PC-3 (cell line): ENCODE measurements at regions not wholly inside any gene's neighbourhood (a gene's known extent, or its start where the extent isn't known, plus 50 kb on each side); places are given as distances from the start of the nearest gene placed in this dataset.

Experiments used
- ATAC-seq: fragments of 200-7000 bp; cut with Tn5 transposase; 2 replicates; pipeline ENCODE4 v1.9.1; 2020; ENCODE audit warnings: mild to moderate bottlenecking, moderate library complexity
- BruUV-seq: library from RNA; stranded (reverse); fragments of 400-500 nt; replicated peaks from 2 replicates; lab custom pipeline; 2021; lab: Mats Ljungman, UMichigan
- CTCF ChIA-PET: fragments of 300-600 bp; sonication (Branson Sonifier 250); formaldehyde crosslinking; loops from one replicate; lab custom pipeline; 2022; ENCODE audit warnings: antibody characterized with exemption; lab: Charles Lee
- POLR2A ChIA-PET: fragments of 300-600 bp; sonication (Branson Sonifier 250); formaldehyde crosslinking; loops from one replicate; lab custom pipeline; 2022; ENCODE audit warnings: antibody characterized with exemption; ENCODE audit not compliant: unreplicated experiment; lab: Charles Lee
- DNase-seq: peaks from one replicate; pipeline ENCODE4 v3.0.0-alpha.2; 2015
- H2AFZ ChIP-seq: fragments of 300-600 bp; sonication (generic); 2 replicates; pipeline ENCODE4 v1.6.0; 2016; ENCODE audit warnings: antibody characterized with exemption, low read length
- H3F3A ChIP-seq: fragments of 300-600 bp; sonication (generic); one replicate; pipeline ENCODE4 v1.6.0; 2017; ENCODE audit warnings: antibody characterized with exemption, low read length, control low read depth, mild to moderate bottlenecking; ENCODE audit not compliant: unreplicated experiment
- H3K27ac ChIP-seq: fragments of 300-600 bp; sonication (generic); 2 replicates; pipeline ENCODE4 v1.5.1; 2016; ENCODE audit warnings: mild to moderate bottlenecking, low read length
- H3K27me3 ChIP-seq: fragments of 300-600 bp; sonication (generic); 2 replicates; pipeline ENCODE4 v1.6.1; 2016; ENCODE audit warnings: low read length, mixed read lengths
- H3K36me3 ChIP-seq: fragments of 300-600 bp; sonication (generic); 2 replicates; pipeline ENCODE4 v1.6.1; 2016; ENCODE audit warnings: low read depth, mixed run types, low read length, mixed read lengths
- H3K4me1 ChIP-seq: fragments of 300-600 bp; sonication (generic); 2 replicates; pipeline ENCODE4 v1.5.1; 2016; ENCODE audit warnings: low read length; ENCODE audit not compliant: insufficient read depth
- H3K4me2 ChIP-seq: fragments of 300-600 bp; sonication (generic); 2 replicates; pipeline ENCODE4 v1.6.0; 2016; ENCODE audit warnings: low read length
- H3K4me3 ChIP-seq: fragments of 300-600 bp; sonication (generic); 2 replicates; pipeline ENCODE4 v1.5.1; 2016; ENCODE audit warnings: mild to moderate bottlenecking, low read length, mixed read lengths
- H3K79me2 ChIP-seq: fragments of 300-600 bp; sonication (generic); 2 replicates; pipeline ENCODE4 v1.6.1; 2017; ENCODE audit warnings: low read length, mixed read lengths
- H3K9ac ChIP-seq: fragments of 300-600 bp; sonication (generic); 2 replicates; pipeline ENCODE4 v1.6.0; 2016; ENCODE audit warnings: mild to moderate bottlenecking, low read length
- H3K9me2 ChIP-seq: fragments of 300-600 bp; sonication (generic); replicated peaks from 2 replicates; pipeline ENCODE4 v1.6.1; 2016; ENCODE audit warnings: mixed run types, low read length, mixed read lengths
- H3K9me3 ChIP-seq: fragments of 300-600 bp; sonication (generic); 2 replicates; pipeline ENCODE4 v1.6.1; 2016; ENCODE audit warnings: low read length, mixed read lengths
- H4K20me1 ChIP-seq: fragments of 300-600 bp; sonication (generic); 2 replicates; pipeline ENCODE4 v1.6.1; 2016; ENCODE audit warnings: low read length, mixed read lengths
- EZH2 ChIP-seq: fragments of 300-600 bp; sonication (generic); IDR thresholded peaks from one replicate; pipeline ENCODE4 v1.6.1; 2017; ENCODE audit warnings: antibody characterized with exemption, mild to moderate bottlenecking, low read length; ENCODE audit not compliant: unreplicated experiment
- EZH2phosphoT487 ChIP-seq: fragments of 300-600 bp; sonication (generic); IDR thresholded peaks from 2 replicates; pipeline ENCODE4 v1.6.1; 2018; ENCODE audit warnings: mild to moderate bottlenecking, antibody characterized with exemption, low read length, borderline replicate concordance
- intact Hi-C: fragments of 100-400 bp; cut with micrococcal nuclease; formaldehyde crosslinking; loops from 2 replicates; pipeline ENCODE4 v1.9.0; 2023
- TF ChIP-seq, protein P1 (sequence below): fragments of 300-600 bp; sonication (generic); conservative IDR thresholded peaks from 2 replicates; pipeline ENCODE4 v1.5.1; 2017; ENCODE audit warnings: antibody characterized with exemption, low read depth, mild to moderate bottlenecking, low read length

DNA sequence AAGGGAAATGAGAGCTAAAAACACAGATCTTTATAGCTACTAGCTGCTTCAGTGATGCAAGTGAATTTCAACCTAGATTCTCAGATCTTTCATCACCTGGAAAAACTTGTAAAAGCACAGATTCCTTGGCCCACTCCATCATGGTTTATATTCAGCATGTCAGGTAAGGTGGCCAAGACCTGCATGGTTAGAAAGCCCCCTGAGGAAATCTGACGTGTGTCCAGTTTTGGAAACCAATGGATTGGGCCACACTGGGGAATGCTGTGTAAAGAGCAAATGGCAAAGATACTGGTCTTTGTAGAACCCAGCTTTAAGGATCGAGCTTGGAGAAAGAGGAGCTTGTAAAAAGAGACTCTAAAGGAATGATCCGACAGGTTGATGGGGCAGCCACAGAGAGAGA lies 397.0 kb upstream of the ARRDC4 start:
- Histone ChIP-seq H3K4me3 (no peak overlapping the region), H3K27me3 (no peaks in the 10 kb centered on the region), H2AFZ (no peak overlapping the region), H3K9ac (no peak overlapping the region), H3K4me1 (no peaks in the 10 kb centered on the region), H3K27ac (no peak overlapping the region), H3K9me3 (no peaks in the 10 kb centered on the region), H3K79me2 (no peaks in the 10 kb centered on the region), H3K4me2 (no peak overlapping the region), H3K36me3 (no peaks in the 10 kb centered on the region), H4K20me1 (no peaks in the 10 kb centered on the region), H3K9me2 (no peaks in the 10 kb centered on the region), H3F3A (no peaks in the 10 kb centered on the region)
- DNase-seq: no peak
- BruUV-seq: no TSS peak
- intact Hi-C loops: no loop called here
- TF ChIP-seq EZH2: no peak
- no peak for TF ChIP-seq EZH2phosphoT487
- TF ChIP-seq, protein P1, sequence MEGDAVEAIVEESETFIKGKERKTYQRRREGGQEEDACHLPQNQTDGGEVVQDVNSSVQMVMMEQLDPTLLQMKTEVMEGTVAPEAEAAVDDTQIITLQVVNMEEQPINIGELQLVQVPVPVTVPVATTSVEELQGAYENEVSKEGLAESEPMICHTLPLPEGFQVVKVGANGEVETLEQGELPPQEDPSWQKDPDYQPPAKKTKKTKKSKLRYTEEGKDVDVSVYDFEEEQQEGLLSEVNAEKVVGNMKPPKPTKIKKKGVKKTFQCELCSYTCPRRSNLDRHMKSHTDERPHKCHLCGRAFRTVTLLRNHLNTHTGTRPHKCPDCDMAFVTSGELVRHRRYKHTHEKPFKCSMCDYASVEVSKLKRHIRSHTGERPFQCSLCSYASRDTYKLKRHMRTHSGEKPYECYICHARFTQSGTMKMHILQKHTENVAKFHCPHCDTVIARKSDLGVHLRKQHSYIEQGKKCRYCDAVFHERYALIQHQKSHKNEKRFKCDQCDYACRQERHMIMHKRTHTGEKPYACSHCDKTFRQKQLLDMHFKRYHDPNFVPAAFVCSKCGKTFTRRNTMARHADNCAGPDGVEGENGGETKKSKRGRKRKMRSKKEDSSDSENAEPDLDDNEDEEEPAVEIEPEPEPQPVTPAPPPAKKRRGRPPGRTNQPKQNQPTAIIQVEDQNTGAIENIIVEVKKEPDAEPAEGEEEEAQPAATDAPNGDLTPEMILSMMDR: no peak
- ChIA-PET CTCF (no interaction called here), POLR2A (no interaction called here)
- ATAC-seq: no peak

DNA sequence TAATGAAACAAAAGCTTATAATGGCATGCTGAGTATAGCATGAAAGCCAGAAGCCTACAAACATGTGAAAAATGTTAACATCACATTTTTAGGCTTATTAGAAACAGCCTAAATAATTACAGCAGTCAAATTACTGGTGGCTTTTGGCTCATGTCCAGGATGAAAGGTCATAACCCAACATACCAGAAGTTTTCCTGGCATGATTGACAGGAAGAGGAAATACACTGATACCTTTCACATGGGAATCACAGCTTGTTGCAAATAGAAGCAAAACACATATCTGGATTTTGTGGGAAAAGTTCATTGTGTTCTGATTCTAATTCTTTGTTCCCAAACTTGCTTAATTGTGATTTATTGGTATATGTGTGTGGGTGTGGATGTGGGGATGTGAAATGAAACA lies 393.5 kb upstream of the ARRDC4 start:
- Histone ChIP-seq H3K27ac (no peak overlapping the region), H3K9me3 (no peaks in the 10 kb centered on the region), H3K36me3 (no peaks in the 10 kb centered on the region), H3K27me3 (no peaks in the 10 kb centered on the region), H3F3A (no peaks in the 10 kb centered on the region), H2AFZ (no peak overlapping the region), H3K9me2 (no peaks in the 10 kb centered on the region), H3K9ac (no peak overlapping the region), H3K4me1 (no peaks in the 10 kb centered on the region), H3K4me3 (no peak overlapping the region), H3K4me2 (no peak overlapping the region), H4K20me1 (no peaks in the 10 kb centered on the region), H3K79me2 (no peaks in the 10 kb centered on the region)
- POLR2A ChIA-PET: no interaction called here
- BruUV-seq: no TSS peak
- ATAC-seq (no peak), DNase-seq (no peak)
- TF ChIP-seq EZH2 (no peak), EZH2phosphoT487 (no peak)
- TF ChIP-seq, protein P1: no peak
- intact Hi-C loops: no loop called here
- CTCF ChIA-PET: no interaction called here

DNA sequence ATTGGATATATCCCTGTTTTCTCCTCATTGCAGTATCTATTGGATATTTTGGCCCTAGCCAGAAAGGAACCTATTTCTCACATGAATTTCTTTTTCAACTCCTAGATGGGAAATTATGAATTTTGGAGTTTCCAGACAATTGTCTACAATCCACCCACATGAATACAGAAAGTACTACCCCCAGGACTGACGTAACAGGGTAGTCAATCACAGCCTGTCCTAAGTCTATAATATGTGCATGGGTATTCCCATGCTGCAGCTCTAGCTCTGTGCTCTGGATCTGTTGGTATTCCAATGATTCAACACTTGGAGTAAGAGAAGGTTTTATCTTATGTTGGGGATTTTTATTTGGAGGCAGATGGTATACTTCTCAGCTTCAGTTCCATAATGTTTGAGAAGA lies 393.1 kb upstream of the ARRDC4 start:
- Histone ChIP-seq H3K27me3 (no peaks in the 10 kb centered on the region), H3K79me2 (no peaks in the 10 kb centered on the region), H3K36me3 (no peaks in the 10 kb centered on the region), H3K9ac (no peak overlapping the region), H2AFZ (no peak overlapping the region), H3K9me3 (no peaks in the 10 kb centered on the region), H3F3A (no peaks in the 10 kb centered on the region), H3K4me1 (no peaks in the 10 kb centered on the region), H4K20me1 (no peaks in the 10 kb centered on the region), H3K27ac (no peak overlapping the region), H3K4me2 (no peak overlapping the region), H3K4me3 (no peak overlapping the region), H3K9me2 (no peaks in the 10 kb centered on the region)
- no peak for ATAC-seq
- ChIA-PET CTCF (no interaction called here), POLR2A (no interaction called here)
- BruUV-seq: no TSS peak
- intact Hi-C loops: no loop called here
- DNase-seq: no peak
- no peak for TF ChIP-seq EZH2phosphoT487
